Activated CD4-positive, alpha-beta memory T cell treated with anti-CD3 and anti-CD28 coated beads, Interleukin-2, amount 10 ng/mL, durations not matched to agents 7 days and 5 days (primary cell): ENCODE measurements at regions not wholly inside any gene's neighbourhood (a gene's known extent, or its start where the extent isn't known, plus 50 kb on each side); places are given as distances from the start of the nearest gene placed in this dataset.
"Not testable (repeated sequence)": the region's sequence is repeated elsewhere in the genome, so short reads cannot be mapped to it uniquely, and the experiment has no call there.

Experiments
- CTCF ChIA-PET: fragments of 350-600 bp; sonication (Branson Sonifier 250); formaldehyde crosslinking; loops from one replicate; lab custom pipeline; 2021; ENCODE audit warnings: antibody characterized with exemption, inconsistent platforms; lab: Charles Lee
- POLR2A ChIA-PET: fragments of 350-600 bp; sonication (Branson Sonifier 250); formaldehyde crosslinking; loops from one replicate; lab custom pipeline; 2021; ENCODE audit warnings: antibody characterized with exemption; lab: Charles Lee
- DNase-seq: peaks from one replicate; pipeline ENCODE4 v3.0.0-alpha.2; 2020
- H3K27ac Mint-ChIP-seq: one replicate; pipeline ENCODE4 v1.8.0; 2021; ENCODE audit warnings: mild to moderate bottlenecking, mixed read lengths
- H3K27me3 Mint-ChIP-seq: one replicate; pipeline ENCODE4 v1.8.0; 2021; ENCODE audit warnings: mixed read lengths
- H3K36me3 Mint-ChIP-seq: one replicate; pipeline ENCODE4 v1.8.0; 2021; ENCODE audit warnings: low read depth, mixed read lengths
- H3K4me1 Mint-ChIP-seq: one replicate; pipeline ENCODE4 v1.8.0; 2021; ENCODE audit warnings: mixed read lengths
- H3K4me3 Mint-ChIP-seq: one replicate; pipeline ENCODE4 v1.8.0; 2021; ENCODE audit warnings: mild to moderate bottlenecking, mixed read lengths
- H3K9me3 Mint-ChIP-seq: one replicate; pipeline ENCODE4 v1.8.0; 2021; ENCODE audit warnings: mixed read lengths

DNA sequence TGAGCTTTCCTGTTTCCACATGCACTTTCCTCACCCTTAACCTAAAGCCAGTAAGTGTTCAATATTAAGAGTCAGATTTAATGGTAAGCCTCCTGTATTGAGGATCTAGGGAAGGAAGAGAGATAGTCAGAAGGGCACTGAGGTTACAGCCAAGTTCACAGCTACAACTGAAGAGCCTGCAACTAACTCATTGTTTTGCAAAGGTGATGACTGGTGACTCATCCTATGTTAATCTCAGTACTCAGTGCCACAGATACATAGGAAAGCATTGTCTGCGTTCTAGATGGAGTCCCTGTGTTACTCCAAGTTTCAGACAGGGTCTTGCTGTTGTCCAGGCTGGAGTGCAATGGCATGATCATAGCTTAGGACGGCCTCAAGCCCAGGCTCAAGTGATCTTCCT lies 157.0 kb upstream of the RBM19 start:
- ChIA-PET CTCF (no interaction called here), POLR2A (no interaction called here)
- Mint-ChIP-seq H3K27ac (no peak overlapping the region), H3K4me1 (no peaks in the 10 kb centered on the region), H3K27me3 (no peaks in the 10 kb centered on the region), H3K36me3 (no peaks in the 10 kb centered on the region), H3K9me3 (no peaks in the 10 kb centered on the region), H3K4me3 (no peak overlapping the region)
- DNase-seq: no peak

DNA sequence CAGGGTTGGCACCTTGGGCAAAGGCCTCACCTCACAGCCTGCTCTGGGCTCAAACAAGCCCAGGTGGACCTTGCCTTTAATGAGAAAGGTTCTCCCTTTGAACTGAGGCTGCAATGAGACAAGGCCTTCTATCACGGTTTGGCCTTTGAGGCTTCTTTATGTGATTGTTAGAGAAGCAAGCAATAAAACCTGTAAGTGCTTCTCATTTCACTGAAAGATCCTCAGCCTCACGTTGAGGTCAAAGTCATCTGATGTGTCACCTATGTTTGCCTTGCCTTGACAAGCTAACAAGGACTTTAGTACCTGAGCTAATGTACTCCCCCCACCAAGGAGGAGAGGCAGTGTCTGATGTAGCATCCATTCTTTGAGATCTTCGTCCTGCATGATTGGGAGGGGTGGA lies 155.9 kb upstream of the RBM19 start:
- H3K9me3 Mint-ChIP-seq: no peaks in the 10 kb centered on the region
- H3K36me3 Mint-ChIP-seq: no peaks in the 10 kb centered on the region
- DNase-seq: no peak
- H3K27ac Mint-ChIP-seq: no peak overlapping the region
- no peaks in the 10 kb centered on the region for H3K4me1 Mint-ChIP-seq
- H3K4me3 Mint-ChIP-seq: no peak overlapping the region
- H3K27me3 Mint-ChIP-seq: no peaks in the 10 kb centered on the region
- ChIA-PET CTCF (no interaction called here), POLR2A (no interaction called here)

DNA sequence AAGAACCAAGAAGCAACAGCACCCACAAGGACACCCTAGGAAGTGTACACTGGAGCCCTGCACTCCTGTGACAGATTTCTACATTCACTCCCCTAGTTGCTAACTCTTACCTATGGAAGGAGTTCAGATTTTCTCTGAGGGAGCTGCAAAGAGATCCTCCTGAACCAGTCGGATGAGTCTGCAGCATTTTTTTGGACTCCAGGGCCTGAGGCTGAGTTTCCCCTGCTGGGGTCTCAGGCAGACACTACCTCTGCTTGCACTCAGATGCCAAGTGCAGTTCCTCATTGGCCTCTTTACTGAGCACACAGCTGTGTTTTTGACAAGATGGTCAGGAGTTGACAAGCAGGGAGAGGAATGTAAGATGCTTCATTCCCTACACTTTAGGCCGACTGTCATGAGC lies 153.2 kb upstream of the RBM19 start:
- DNase-seq: no peak
- ChIA-PET CTCF (no interaction called here), POLR2A (no interaction called here)
- Mint-ChIP-seq H3K9me3 (no peaks in the 10 kb centered on the region), H3K27ac (no peak overlapping the region), H3K36me3 (no peaks in the 10 kb centered on the region), H3K27me3 (no peaks in the 10 kb centered on the region), H3K4me3 (no peak overlapping the region), H3K4me1 (no peaks in the 10 kb centered on the region)

DNA sequence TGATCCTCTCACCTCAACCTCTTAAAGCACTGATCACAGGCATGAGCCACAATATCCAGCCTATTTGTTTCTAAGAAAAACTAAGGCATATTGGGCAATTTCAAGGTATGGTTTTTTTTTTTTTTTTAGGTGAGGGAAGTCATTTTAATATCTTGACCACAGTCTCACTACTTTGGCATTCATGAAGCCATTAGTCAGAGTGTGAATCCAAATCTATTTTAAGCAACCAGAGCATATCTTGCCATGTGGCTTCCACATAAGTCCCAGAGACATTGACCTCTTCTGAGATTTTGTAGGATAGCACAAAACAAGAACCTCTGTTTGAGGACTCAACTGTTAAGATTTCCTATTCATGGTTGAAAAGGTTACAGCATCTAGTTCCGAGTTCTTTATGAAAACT lies 130.3 kb upstream of the RBM19 start:
- H3K27ac Mint-ChIP-seq: no peak overlapping the region
- H3K4me3 Mint-ChIP-seq: no peak overlapping the region

DNA sequence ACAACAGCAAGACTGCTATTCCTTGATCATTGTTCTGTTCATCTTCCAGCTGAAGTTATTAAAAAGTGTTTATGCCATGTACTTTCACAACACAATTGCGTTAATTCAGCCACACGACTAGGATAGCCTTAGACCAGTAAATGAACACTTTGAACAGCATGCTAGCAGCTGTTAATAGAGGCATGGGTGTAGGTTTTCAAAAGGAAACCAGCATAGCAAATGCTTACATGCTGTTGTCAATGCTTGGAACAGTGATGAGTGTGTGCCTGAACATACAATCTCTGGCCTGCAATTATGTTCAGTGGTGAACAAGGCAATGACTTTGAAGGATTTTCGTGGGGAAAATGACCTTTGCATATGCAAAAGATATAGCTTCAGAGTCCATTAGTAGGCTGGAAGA lies 127.4 kb upstream of the RBM19 start:
- Mint-ChIP-seq H3K27ac (no peak overlapping the region), H3K4me1 (no peaks in the 10 kb centered on the region), H3K27me3 (no peaks in the 10 kb centered on the region), H3K36me3 (no peaks in the 10 kb centered on the region), H3K4me3 (no peak overlapping the region), H3K9me3 (no peaks in the 10 kb centered on the region)
- ChIA-PET POLR2A (no interaction called here), CTCF (interaction anchor here (0.6 kb wide), 1 partner anchor 383 kb away, joined by 3 read pairs; no protein-coding TSS in a partner anchor)
- DNase-seq: no peak

More for the DNA sequence above, 130.3 kb upstream of the RBM19 start:
- DNase-seq: no peak
- Mint-ChIP-seq H3K27me3 (no peaks in the 10 kb centered on the region), H3K9me3 (no peaks in the 10 kb centered on the region), H3K4me1 (no peaks in the 10 kb centered on the region), H3K36me3 (no peaks in the 10 kb centered on the region)
- CTCF ChIA-PET: no interaction called here
- POLR2A ChIA-PET: no interaction called here

DNA sequence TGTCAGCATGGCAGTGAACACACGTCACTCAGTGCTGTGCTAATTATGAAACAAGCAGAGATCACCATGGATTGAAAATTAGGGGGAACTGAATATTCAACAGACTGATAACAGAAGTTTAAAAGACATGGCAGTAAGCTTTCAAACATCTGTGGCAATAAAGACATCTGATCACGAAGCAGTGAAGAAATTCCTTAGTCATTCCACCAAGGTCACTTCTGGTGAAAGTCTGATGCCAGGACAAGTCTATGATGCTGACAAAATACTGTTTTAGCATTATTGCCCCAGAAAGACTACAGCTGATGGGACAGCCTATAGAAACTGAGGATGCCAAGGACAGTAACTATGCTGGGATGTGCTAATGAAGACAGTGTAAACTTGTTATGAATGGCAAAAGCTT lies 126.9 kb upstream of the RBM19 start:
- H3K4me3 Mint-ChIP-seq: no peak overlapping the region
- H3K4me1 Mint-ChIP-seq: no peaks in the 10 kb centered on the region
- no peaks in the 10 kb centered on the region for H3K27me3 Mint-ChIP-seq
- ChIA-PET POLR2A (no interaction called here), CTCF (interaction anchor here (0.6 kb wide), 1 partner anchor 384 kb away, joined by 3 read pairs; no protein-coding TSS in a partner anchor)
- H3K9me3 Mint-ChIP-seq: no peaks in the 10 kb centered on the region
- no peak overlapping the region for H3K27ac Mint-ChIP-seq
- no peak for DNase-seq
- no peaks in the 10 kb centered on the region for H3K36me3 Mint-ChIP-seq

DNA sequence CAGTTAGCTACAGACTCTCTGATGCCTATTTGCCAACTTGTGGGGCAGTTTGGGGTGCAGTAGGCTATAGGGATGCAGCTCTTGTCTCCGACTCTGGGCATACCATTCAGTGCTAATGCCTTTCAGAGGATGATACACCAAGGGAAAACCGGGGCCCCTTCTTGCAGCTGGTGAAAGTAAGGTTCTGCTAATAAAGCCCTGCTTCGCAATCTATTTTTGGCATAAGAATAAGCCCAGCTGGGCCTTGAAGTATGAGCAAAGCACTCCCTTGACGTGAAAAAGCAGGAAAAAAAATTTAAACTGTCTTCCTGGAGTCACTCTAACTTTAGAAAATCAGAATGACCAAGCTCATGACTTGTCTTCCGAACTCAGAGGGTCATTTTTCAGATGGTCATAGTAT lies 124.1 kb upstream of the RBM19 start:
- CTCF ChIA-PET: no interaction called here
- Mint-ChIP-seq H3K36me3 (no peaks in the 10 kb centered on the region), H3K4me1 (no peaks in the 10 kb centered on the region), H3K27ac (no peak overlapping the region), H3K9me3 (no peaks in the 10 kb centered on the region), H3K4me3 (no peak overlapping the region), H3K27me3 (no peaks in the 10 kb centered on the region)
- DNase-seq: no peak
- POLR2A ChIA-PET: no interaction called here

DNA sequence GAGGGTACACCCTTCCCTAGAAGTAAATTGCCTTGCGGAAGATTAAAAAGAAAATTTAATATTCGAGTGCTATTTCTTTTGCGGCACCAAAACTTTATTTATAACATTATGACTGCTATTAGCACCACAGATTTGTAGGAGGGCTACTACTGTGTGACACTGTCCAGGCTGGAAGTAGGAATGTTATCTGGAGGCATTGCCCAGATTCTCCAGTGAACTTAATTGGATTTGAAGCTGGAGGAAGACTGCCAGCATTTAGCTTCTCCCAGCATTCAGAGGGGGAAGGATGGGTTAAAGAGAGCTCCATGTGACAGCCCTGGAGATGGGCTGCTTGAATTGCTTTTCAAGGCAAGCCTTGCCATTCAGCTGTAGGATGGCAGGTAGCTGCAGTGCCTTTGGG lies 107.0 kb upstream of the RBM19 start:
- Mint-ChIP-seq H3K27me3 (no peaks in the 10 kb centered on the region), H3K27ac (no peak overlapping the region), H3K9me3 (no peaks in the 10 kb centered on the region), H3K4me1 (no peaks in the 10 kb centered on the region), H3K4me3 (no peak overlapping the region), H3K36me3 (no peaks in the 10 kb centered on the region)
- POLR2A ChIA-PET: no interaction called here
- no peak for DNase-seq
- CTCF ChIA-PET: no interaction called here

DNA sequence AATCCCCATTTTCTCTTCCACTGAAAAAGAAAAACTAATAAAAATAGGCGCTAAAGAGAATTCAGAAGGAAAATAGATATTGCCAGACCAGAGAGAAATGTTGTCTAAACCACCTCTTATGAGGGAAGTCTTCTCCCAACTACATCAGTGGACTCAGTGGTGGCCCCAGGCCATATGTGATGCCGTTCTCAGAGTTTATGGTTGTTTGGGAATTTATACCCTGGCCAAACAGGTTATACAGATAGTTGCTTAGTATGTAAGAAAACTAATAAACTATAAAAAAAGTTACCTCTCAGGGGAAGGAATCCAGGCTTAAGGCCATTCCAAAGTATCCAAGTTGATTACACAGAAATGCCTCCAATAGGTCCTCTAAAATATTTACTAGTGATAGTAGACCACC lies 103.4 kb upstream of the RBM19 start:
- H3K4me1 Mint-ChIP-seq: no peaks in the 10 kb centered on the region
- H3K9me3 Mint-ChIP-seq: no peaks in the 10 kb centered on the region
- H3K36me3 Mint-ChIP-seq: no peaks in the 10 kb centered on the region
- no peaks in the 10 kb centered on the region for H3K27me3 Mint-ChIP-seq
- ChIA-PET CTCF (no interaction called here), POLR2A (no interaction called here)
- no peak for DNase-seq
- no peak overlapping the region for H3K27ac Mint-ChIP-seq
- H3K4me3 Mint-ChIP-seq: no peak overlapping the region

DNA sequence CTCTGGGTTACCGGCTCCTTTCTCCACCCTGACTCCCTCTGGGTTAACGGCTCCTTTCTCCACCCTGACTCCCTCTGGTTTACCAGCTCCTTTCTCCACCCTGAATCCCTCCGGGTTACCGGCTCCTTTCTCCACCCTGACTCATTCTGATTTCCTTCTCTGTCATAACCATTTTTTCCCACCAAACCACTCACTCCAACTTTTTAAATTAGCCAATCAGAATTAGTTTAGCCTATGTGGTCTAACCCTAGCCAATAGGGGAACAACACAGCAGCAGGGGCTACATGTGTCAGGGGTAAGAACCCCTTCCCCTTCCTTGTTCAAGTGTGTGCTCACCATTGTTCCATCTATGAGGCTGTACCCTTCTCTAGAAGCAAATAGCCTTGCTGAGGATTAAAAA lies 98.4 kb upstream of the RBM19 start:
- Mint-ChIP-seq H3K9me3 (no peaks in the 10 kb centered on the region), H3K36me3 (no peaks in the 10 kb centered on the region), H3K27me3 (no peaks in the 10 kb centered on the region), H3K27ac (no peak overlapping the region), H3K4me3 (no peak overlapping the region), H3K4me1 (no peaks in the 10 kb centered on the region)
- CTCF ChIA-PET: no interaction called here
- POLR2A ChIA-PET: no interaction called here
- no peak for DNase-seq

DNA sequence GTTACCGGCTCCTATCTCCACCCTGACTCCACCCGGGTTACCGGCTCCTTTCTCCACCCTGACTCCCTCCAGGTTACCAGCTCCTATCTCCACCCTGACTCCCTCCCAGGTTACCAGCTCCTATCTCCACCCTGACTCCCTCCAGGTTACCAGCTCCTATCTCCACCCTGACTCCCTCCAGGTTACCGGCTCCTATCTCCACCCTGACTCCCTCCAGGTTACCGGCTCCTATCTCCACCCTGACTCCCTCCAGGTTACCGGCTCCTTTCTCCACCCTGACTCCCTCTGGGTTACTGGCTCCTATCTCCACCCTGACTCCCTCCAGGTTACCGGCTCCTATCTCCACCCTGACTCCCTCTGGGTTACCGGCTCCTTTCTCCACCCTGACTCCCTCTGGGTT lies 97.9 kb upstream of the RBM19 start:
- POLR2A ChIA-PET, DNase-seq, H3K36me3 Mint-ChIP-seq, H3K27me3 Mint-ChIP-seq, H3K4me1 Mint-ChIP-seq, H3K4me3 Mint-ChIP-seq, H3K27ac Mint-ChIP-seq, H3K9me3 Mint-ChIP-seq, CTCF ChIA-PET: not testable (repeated sequence)

DNA sequence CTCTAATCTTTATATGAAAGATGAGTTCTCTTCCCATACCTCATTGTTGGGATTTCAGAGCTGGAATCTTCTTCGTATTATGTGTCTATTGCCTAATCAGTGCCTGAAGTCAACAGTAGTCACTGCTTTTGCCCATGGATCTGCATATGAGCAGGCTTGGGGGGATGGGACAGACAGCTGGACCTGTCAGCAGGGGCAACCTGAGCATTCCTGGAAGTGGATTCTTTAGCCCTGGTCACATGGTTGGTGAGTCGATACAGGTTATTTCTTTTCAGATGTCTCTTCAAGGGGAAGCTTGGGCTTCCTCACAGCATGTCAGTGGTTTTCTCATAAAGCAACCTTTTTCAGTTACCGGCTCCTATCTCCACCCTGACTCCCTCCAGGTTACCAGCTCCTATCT lies 97.3 kb upstream of the RBM19 start:
- H3K27ac Mint-ChIP-seq: no peak overlapping the region
- POLR2A ChIA-PET: no interaction called here
- H3K4me3 Mint-ChIP-seq: no peak overlapping the region

DNA sequence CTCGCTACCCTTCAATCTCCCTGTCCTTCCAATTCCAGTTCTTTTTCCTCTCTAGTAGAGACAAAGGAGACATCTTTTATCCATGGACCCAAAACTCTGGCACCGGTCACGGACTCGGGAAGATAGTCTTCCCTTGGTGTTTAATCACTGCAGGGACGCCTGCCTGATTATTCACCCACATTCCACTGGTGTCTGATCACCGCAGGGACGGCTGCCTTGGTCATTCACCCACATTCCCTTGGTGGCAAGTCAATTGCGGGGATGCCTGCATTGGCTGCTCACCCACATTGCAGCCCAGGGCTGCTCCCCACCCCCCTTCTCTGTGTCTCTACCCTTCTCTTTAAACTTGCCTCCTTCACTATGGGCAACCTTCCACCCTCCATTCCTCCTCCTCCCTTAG lies 90.2 kb upstream of the RBM19 start:
- CTCF ChIA-PET, DNase-seq, H3K36me3 Mint-ChIP-seq, H3K9me3 Mint-ChIP-seq, H3K27ac Mint-ChIP-seq, H3K4me3 Mint-ChIP-seq, H3K27me3 Mint-ChIP-seq, H3K4me1 Mint-ChIP-seq, POLR2A ChIA-PET: not testable (repeated sequence)

More for the DNA sequence above, 97.3 kb upstream of the RBM19 start:
- H3K4me1 Mint-ChIP-seq: no peaks in the 10 kb centered on the region
- H3K9me3 Mint-ChIP-seq: no peaks in the 10 kb centered on the region
- no peaks in the 10 kb centered on the region for H3K27me3 Mint-ChIP-seq
- CTCF ChIA-PET: no interaction called here
- DNase-seq: no peak
- H3K36me3 Mint-ChIP-seq: no peaks in the 10 kb centered on the region

DNA sequence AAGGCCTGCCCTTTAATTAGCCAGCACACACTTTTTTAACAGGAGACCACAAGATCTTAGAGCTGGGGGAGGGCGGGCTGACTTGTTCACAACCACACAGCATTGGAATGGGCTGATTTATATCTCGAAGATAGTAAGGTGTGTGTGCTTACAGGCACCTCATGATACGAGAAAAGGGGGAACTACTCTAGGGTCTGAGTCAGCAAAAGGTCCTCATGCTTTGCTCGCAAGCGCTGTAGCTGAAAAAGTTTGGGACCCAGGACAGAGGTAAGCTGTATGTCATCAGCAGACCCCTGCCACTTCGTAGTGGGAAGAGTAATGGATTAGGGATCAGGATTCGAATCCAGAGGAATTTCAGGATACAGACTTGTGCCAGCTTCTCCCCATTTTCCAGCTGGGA lies 88.9 kb upstream of the RBM19 start:
- ChIA-PET POLR2A (no interaction called here), CTCF (no interaction called here)
- Mint-ChIP-seq H3K4me3 (no peak overlapping the region), H3K4me1 (no peaks in the 10 kb centered on the region), H3K9me3 (no peaks in the 10 kb centered on the region), H3K27ac (no peak overlapping the region), H3K27me3 (no peaks in the 10 kb centered on the region), H3K36me3 (no peaks in the 10 kb centered on the region)
- DNase-seq: no peak
